H1 (cell line): ENCODE measurements at regions not wholly inside any gene's neighbourhood (a gene's known extent, or its start where the extent isn't known, plus 50 kb on each side); places are given as distances from the start of the nearest gene placed in this dataset.

Source experiments
- CTCF ChIA-PET: fragments of 300-600 bp; sonication (Branson Sonifier 250); formaldehyde crosslinking; loops from one replicate; lab custom pipeline; 2021; ENCODE audit not compliant: partially characterized antibody; lab: Charles Lee
- POLR2A ChIA-PET: fragments of 300-600 bp; sonication (Branson Sonifier 250); formaldehyde crosslinking; loops from one replicate; lab custom pipeline; 2021; ENCODE audit warnings: inconsistent platforms; ENCODE audit not compliant: partially characterized antibody; lab: Charles Lee
- DNase-seq, 2 experiments: peaks; one replicate each; pipeline versions ENCODE4 v3.0.0 to v3.0.0-alpha.2; 2010 to 2022; ENCODE audit warnings: low spot score in 2 of 2, low read depth in 1 of 2, mixed read lengths in 1 of 2
- FAIRE-seq: peaks from 2 replicates; lab custom pipeline; 2011; peaks lifted over from hg19 to GRCh38; lab: Jason Lieb, UNC
- H2AFZ ChIP-seq: 2 replicates; pipeline ENCODE4 v1.8.1; 2012; ENCODE audit warnings: low read length, inconsistent platforms
- H2AK5ac ChIP-seq: 2 replicates; pipeline ENCODE4 v1.6.1; 2013; ENCODE audit warnings: low read depth, low read length
- H2BK120ac ChIP-seq: replicated peaks from 2 replicates; pipeline ENCODE3; 2013; ENCODE audit warnings: low read depth, low read length, inconsistent platforms
- H2BK12ac ChIP-seq: 2 replicates; pipeline ENCODE4 v1.6.1; 2013; ENCODE audit warnings: low read depth, low read length
- H2BK15ac ChIP-seq: 2 replicates; pipeline ENCODE4 v1.6.1; 2013; ENCODE audit warnings: low read length
- H2BK20ac ChIP-seq: 2 replicates; pipeline ENCODE4 v1.6.1; 2013; ENCODE audit warnings: low read length
- H2BK5ac ChIP-seq: 2 replicates; pipeline ENCODE4 v1.6.1; 2013; ENCODE audit warnings: low read depth, low read length
- H3K14ac ChIP-seq: 2 replicates; pipeline ENCODE4 v1.6.1; 2013; ENCODE audit warnings: inconsistent platforms; ENCODE audit not compliant: insufficient read length
- H3K18ac ChIP-seq: 2 replicates; pipeline ENCODE4 v1.6.1; 2013; ENCODE audit warnings: low read length; ENCODE audit errors: extremely low read depth
- H3K23ac ChIP-seq: 2 replicates; pipeline ENCODE4 v1.6.1; 2013; ENCODE audit warnings: inconsistent platforms; ENCODE audit not compliant: insufficient read length
- H3K23me2 ChIP-seq: 2 replicates; pipeline ENCODE4 v1.6.1; 2013; ENCODE audit warnings: low read depth, low read length
- H3K27ac ChIP-seq: 2 replicates; pipeline ENCODE4 v1.6.1; 2011; ENCODE audit warnings: low read depth, low read length, inconsistent platforms
- H3K27me3 ChIP-seq, 4 experiments: replicated peaks in 1 of 4; 1 replicate in 1 of 4; 2 replicates in 3 of 4; pipeline versions ENCODE4 v1.6.1 to v1.8.1; 2011 to 2013; ENCODE audit warnings: low read length in 3 of 4, mild to moderate bottlenecking in 3 of 4, inconsistent platforms in 2 of 4, mixed read lengths in 2 of 4, moderate library complexity in 1 of 4; ENCODE audit not compliant: control insufficient read depth in 3 of 4, insufficient read depth in 3 of 4; ENCODE audit errors: extremely low read depth in 1 of 4
- H3K36me3 ChIP-seq, 4 experiments: 2 replicates each; pipeline versions ENCODE4 v1.6.1 to v1.8.1; 2011 to 2013; ENCODE audit warnings: mild to moderate bottlenecking in 4 of 4, low read length in 3 of 4, moderate library complexity in 2 of 4, control low read depth in 1 of 4, inconsistent platforms in 1 of 4; ENCODE audit not compliant: insufficient read depth in 4 of 4, control insufficient read depth in 2 of 4
- H3K4ac ChIP-seq: replicated peaks from 2 replicates; pipeline ENCODE3; 2013; ENCODE audit warnings: low read length, low read depth, mixed read lengths, inconsistent platforms; ENCODE audit not compliant: insufficient read length
- H3K4me1 ChIP-seq, 4 experiments: replicated peaks in 1 of 4; 1 replicate in 1 of 4; 2 replicates in 3 of 4; pipeline versions ENCODE4 v1.6.1 to v1.8.1; 2011 to 2013; ENCODE audit warnings: low read length in 3 of 4, inconsistent platforms in 2 of 4, mixed read lengths in 1 of 4; ENCODE audit not compliant: insufficient read depth in 4 of 4, control insufficient read depth in 3 of 4
- H3K4me2 ChIP-seq, 2 experiments: 2 replicates each; pipeline versions ENCODE4 v1.6.1 to v1.8.1; 2011 to 2013; ENCODE audit warnings: low read depth in 2 of 2, low read length in 2 of 2, control low read depth in 1 of 2, inconsistent platforms in 1 of 2, mild to moderate bottlenecking in 1 of 2; ENCODE audit not compliant: insufficient read depth in 1 of 2
- H3K4me3 ChIP-seq, 4 experiments: fragments of 200-600, 300-600 bp in 1 of 4; sonication (generic), shearing (Covaris generic), sonication (Bioruptor Twin) in 1 of 4; 2 replicates each; pipeline versions ENCODE4 v1.5.1 to v1.8.1; 2011 to 2016; ENCODE audit warnings: low read length in 4 of 4, low read depth in 3 of 4, control low read depth in 2 of 4, inconsistent platforms in 2 of 4, mild to moderate bottlenecking in 2 of 4, mixed read lengths in 1 of 4, moderate library complexity in 1 of 4; ENCODE audit not compliant: insufficient read depth in 2 of 4; ENCODE audit errors: extremely low read depth in 1 of 4
- H3K56ac ChIP-seq: replicated peaks from 2 replicates; pipeline ENCODE3; 2013; ENCODE audit warnings: low read depth, mild to moderate bottlenecking, mixed read lengths, low read length, inconsistent platforms; ENCODE audit not compliant: insufficient read length
- H3K79me1 ChIP-seq: 2 replicates; pipeline ENCODE4 v1.6.1; 2013; ENCODE audit warnings: low read depth, low read length, control low read depth
- H3K79me2 ChIP-seq, 2 experiments: 2 replicates each; pipeline versions ENCODE4 v1.6.1 to v1.8.1; 2012 to 2013; ENCODE audit warnings: low read length in 2 of 2, mild to moderate bottlenecking in 2 of 2, inconsistent platforms in 1 of 2; ENCODE audit not compliant: insufficient read depth in 2 of 2, control insufficient read depth in 1 of 2
- H3K9ac ChIP-seq, 4 experiments: replicated peaks in 1 of 4; 1 replicate in 1 of 4; 2 replicates in 3 of 4; pipeline versions ENCODE4 v1.6.1 to v1.8.1; 2011 to 2013; ENCODE audit warnings: low read depth in 3 of 4, low read length in 3 of 4, control low read depth in 2 of 4, mild to moderate bottlenecking in 2 of 4, moderate library complexity in 2 of 4, inconsistent platforms in 1 of 4; ENCODE audit errors: extremely low read depth in 1 of 4
- H3K9me3 ChIP-seq, 2 experiments: 2 replicates each; pipeline versions ENCODE4 v1.6.1 to v1.8.1; 2012 to 2013; ENCODE audit warnings: mild to moderate bottlenecking in 2 of 2, moderate library complexity in 2 of 2, control low read depth in 1 of 2, inconsistent platforms in 1 of 2, low read depth in 1 of 2, low read length in 1 of 2, mixed read lengths in 1 of 2; ENCODE audit not compliant: insufficient read depth in 2 of 2
- H4K20me1 ChIP-seq, 2 experiments: replicated peaks in 1 of 2; 2 replicates each; pipeline versions ENCODE3 to v1.8.1; 2011 to 2013; ENCODE audit warnings: inconsistent platforms in 2 of 2, low read length in 2 of 2, mild to moderate bottlenecking in 1 of 2; ENCODE audit not compliant: insufficient read depth in 2 of 2, control insufficient read depth in 1 of 2
- H4K5ac ChIP-seq: 2 replicates; pipeline ENCODE4 v1.6.1; 2013; ENCODE audit warnings: low read length, low read depth, mixed read lengths, inconsistent platforms; ENCODE audit not compliant: insufficient read length
- H4K8ac ChIP-seq: 2 replicates; pipeline ENCODE4 v1.8.0; 2013; ENCODE audit warnings: mild to moderate bottlenecking, moderate library complexity, low read length, inconsistent platforms; ENCODE audit not compliant: insufficient read depth; ENCODE audit errors: extremely low read depth
- H4K91ac ChIP-seq: replicated peaks from 2 replicates; pipeline ENCODE3; 2013; ENCODE audit warnings: low read length, mixed read lengths, inconsistent platforms; ENCODE audit not compliant: insufficient read length
- BACH1 ChIP-seq: IDR thresholded peaks from 2 replicates; pipeline ENCODE4 v1.6.1; 2012; ENCODE audit warnings: low read length, improper control_type of control experiment
- CHD1 ChIP-seq: IDR thresholded peaks from 2 replicates; pipeline ENCODE4 v1.6.1; 2012; ENCODE audit warnings: low read depth, low read length, improper control_type of control experiment
- FOSL1 ChIP-seq: IDR thresholded peaks from 2 replicates; pipeline ENCODE4 v1.6.1; 2011; ENCODE audit warnings: mild to moderate bottlenecking, low read depth, low read length, moderate library complexity; ENCODE audit not compliant: insufficient read depth
- KDM5A ChIP-seq: fragments of 200-600 bp; IDR thresholded peaks from 2 replicates; pipeline ENCODE4 v1.7.1; 2012; ENCODE audit warnings: mild to moderate bottlenecking, low read length, inconsistent platforms, mixed read lengths
- NANOG ChIP-seq: IDR thresholded peaks from 2 replicates; pipeline ENCODE4 v1.6.1; 2011; ENCODE audit warnings: low read length, low read depth, mild to moderate bottlenecking, inconsistent platforms; ENCODE audit not compliant: insufficient read depth, poor library complexity, severe bottlenecking
- POLR2AphosphoS5 ChIP-seq: IDR thresholded peaks from 2 replicates; pipeline ENCODE4 v1.6.1; 2011; ENCODE audit warnings: low read depth, low read length
- SP1 ChIP-seq: IDR thresholded peaks from 2 replicates; pipeline ENCODE4 v1.6.1; 2011; ENCODE audit warnings: low read depth, low read length
- SP4 ChIP-seq: IDR thresholded peaks from 2 replicates; pipeline ENCODE4 v1.6.1; 2012; ENCODE audit warnings: low read length, inconsistent platforms
- SUZ12 ChIP-seq: fragments of 200-600 bp; sonication (generic); IDR thresholded peaks from 2 replicates; pipeline ENCODE4 v1.6.1; 2012; ENCODE audit warnings: mild to moderate bottlenecking, inconsistent platforms, low read length, moderate library complexity, mixed read lengths
- TAF1 ChIP-seq: IDR thresholded peaks from 2 replicates; pipeline ENCODE4 v1.6.1; 2011; ENCODE audit warnings: mild to moderate bottlenecking, low read depth, low read length
- USF2 ChIP-seq: IDR thresholded peaks from 2 replicates; pipeline ENCODE4 v1.6.1; 2011; ENCODE audit warnings: low read length, improper control_type of control experiment
- YY1 ChIP-seq: IDR thresholded peaks from 2 replicates; pipeline ENCODE4 v1.6.1; 2011; ENCODE audit warnings: low read depth, mild to moderate bottlenecking, low read length
- WGBS, 2 experiments: shearing (Covaris generic) in 1 of 2; methylation state at CpG; one replicate each; pipeline versions ENCODE4 v1.1.6 to v1.1.7; 2013 to 2015; ENCODE audit warnings: low lambda C conversion rate in 2 of 2, mixed read lengths in 2 of 2, inconsistent platforms in 1 of 2, low coverage in 1 of 2, missing lambda C conversion rate in 1 of 2; ENCODE audit not compliant: insufficient replicate concordance in 2 of 2, insufficient coverage in 1 of 2, insufficient read length in 1 of 2; ENCODE audit errors: extremely low coverage in 1 of 2, missing lambda C conversion rate in 1 of 2; 5-methylcytosine and 5-hydroxymethylcytosine counted together

- H4K91ac ChIP-seq = no peak overlapping the region
- no peaks in the 10 kb centered on the region for H4K20me1 ChIP-seq
- H3K4ac ChIP-seq = no peak overlapping the region
- H3K27ac ChIP-seq = no peak overlapping the region
- no peak overlapping the region for H3K23ac ChIP-seq
- no peaks in the 10 kb centered on the region for H3K23me2 ChIP-seq
- no peaks in the 10 kb centered on the region for H3K79me2 ChIP-seq
- H3K4me3 ChIP-seq = no peak overlapping the region
- no peak overlapping the region for H2BK15ac ChIP-seq
- no peak overlapping the region for H2BK20ac ChIP-seq
- no peak overlapping the region for H2AFZ ChIP-seq
- no peak for DNase-seq
- WGBS, 2 experiments = 95% methylated on average over 3 of the region's 3 CpGs; no CpG with 5 or more reads in 1 of the 2 experiments
- no peak overlapping the region for H2BK120ac ChIP-seq
- no peaks in the 10 kb centered on the region for H3K9me3 ChIP-seq
- H4K5ac ChIP-seq = no peak overlapping the region
- ChIA-PET POLR2A (no interaction called here), CTCF (interaction anchor here (0.9 to 3.4 kb wide), 10 partner anchors 10 to 283 kb away, joined by 3 to 14 read pairs (median 4); no protein-coding TSS in a partner anchor)
- H2BK5ac ChIP-seq = no peak overlapping the region
- H2BK12ac ChIP-seq = no peak overlapping the region
- no peak overlapping the region for H3K14ac ChIP-seq
- no peak overlapping the region for H4K8ac ChIP-seq
- no peak overlapping the region for H3K56ac ChIP-seq
- no peak overlapping the region for H3K4me2 ChIP-seq
- H3K9ac ChIP-seq = no peak overlapping the region
- no peaks in the 10 kb centered on the region for H3K36me3 ChIP-seq
- H3K27me3 ChIP-seq = no peaks in the 10 kb centered on the region
- H3K79me1 ChIP-seq = no peaks in the 10 kb centered on the region
- TF ChIP-seq POLR2AphosphoS5 = no peak
- TF ChIP-seq SP4 = no peak
- TF ChIP-seq FOSL1 = no peak
- no peak for TF ChIP-seq NANOG
- no peak for TF ChIP-seq KDM5A
- TF ChIP-seq SP1 = no peak
- TF ChIP-seq TAF1 = no peak
- TF ChIP-seq SUZ12 = no peak
- TF ChIP-seq BACH1 = no peak
- TF ChIP-seq CHD1 = no peak
- no peak for TF ChIP-seq YY1
- TF ChIP-seq USF2 = no peak
- H2AK5ac ChIP-seq = no peak overlapping the region
- peaks cover 0 to 4% (median 2%) of the 10 kb centered on the region in 4 experiments; a peak in 4 of 7 replicates for H3K4me1 ChIP-seq
- FAIRE-seq = no peak
- no peak overlapping the region for H3K18ac ChIP-seq
These were observed 214.3 kb downstream of the ARRDC4 start for GRCh38 chr15:98174841-98175240.
